ENCODE measurements at regions not wholly inside any gene's neighbourhood (a gene's known extent, or its start where the extent isn't known, plus 50 kb on each side); places are given as distances from the start of the nearest gene placed in this dataset.

- TF ChIP-seq GATA2 (IDR thresholded peaks at IDR 0.05; ENCODE audit: low read depth, low read length) (no peak), GATA3 (IDR thresholded peaks at IDR 0.05; ENCODE audit: low read depth, low read length) (no peak)
These were observed 166.4 kb upstream of the TLE3 start for GRCh38 chr15:70264014-70264582.

DNA sequence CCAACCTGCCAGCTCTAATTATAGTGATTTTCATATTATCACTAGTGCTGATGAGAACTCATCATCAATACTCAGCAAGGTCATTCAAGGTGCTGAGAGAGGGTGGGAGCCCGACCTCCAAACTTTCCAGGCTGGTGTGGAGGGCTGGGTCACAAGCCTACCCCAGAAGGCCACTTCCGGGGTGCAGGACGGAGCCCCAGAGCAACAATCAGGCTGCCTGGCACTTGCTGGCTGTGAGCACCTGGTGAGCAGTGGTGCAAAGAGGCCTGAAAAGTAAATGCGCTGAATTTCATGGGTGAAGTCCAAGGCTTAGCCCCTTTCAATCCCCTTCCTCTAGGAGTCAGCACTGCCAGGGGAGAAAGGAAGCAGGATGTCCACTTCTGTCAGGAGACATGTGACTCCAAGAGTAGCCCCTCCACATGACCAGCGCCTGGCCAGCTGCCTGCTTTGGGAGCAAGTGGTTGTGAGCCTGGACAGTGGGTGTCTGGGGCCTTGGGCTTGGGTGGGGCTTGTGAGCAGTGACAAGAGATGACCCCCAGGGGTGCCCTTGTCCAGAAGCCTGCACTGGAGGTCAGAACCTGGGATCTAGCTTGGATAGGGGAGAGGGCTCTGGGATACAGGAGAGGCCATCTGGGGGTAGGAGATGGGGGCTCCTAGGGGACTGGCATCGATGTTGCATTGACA is 165.0 kb upstream of the TLE3 start:
- TF ChIP-seq GATA2 (IDR thresholded peaks at IDR 0.05; ENCODE audit: low read depth, low read length) (no peak), GATA3 (IDR thresholded peaks at IDR 0.05; ENCODE audit: low read depth, low read length) (no peak)

DNA sequence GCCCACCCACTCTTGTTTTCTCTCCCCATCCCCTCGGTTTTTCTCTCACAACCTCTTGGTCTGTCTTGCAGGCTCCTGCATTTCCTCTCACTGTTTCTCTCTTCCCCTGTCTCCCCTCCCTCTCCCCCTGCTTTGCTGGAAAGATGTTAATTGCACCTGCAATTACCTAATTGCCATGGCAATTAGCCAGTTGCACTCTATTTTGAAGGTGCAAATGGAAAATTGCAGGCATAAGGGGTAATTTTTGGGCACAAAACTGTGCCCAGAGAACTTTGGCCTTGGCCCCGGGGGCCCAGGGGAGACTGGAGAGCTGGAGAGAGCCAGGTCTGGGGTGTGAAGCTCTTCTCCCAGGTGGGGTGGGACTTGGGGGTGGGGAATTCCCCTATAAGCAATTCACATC is 164.5 kb upstream of the TLE3 start:
- TF ChIP-seq GATA2 (IDR thresholded peaks at IDR 0.05; ENCODE audit: low read depth, low read length) (no peak), GATA3 (IDR thresholded peaks at IDR 0.05; ENCODE audit: low read depth, low read length) (no peak)

DNA sequence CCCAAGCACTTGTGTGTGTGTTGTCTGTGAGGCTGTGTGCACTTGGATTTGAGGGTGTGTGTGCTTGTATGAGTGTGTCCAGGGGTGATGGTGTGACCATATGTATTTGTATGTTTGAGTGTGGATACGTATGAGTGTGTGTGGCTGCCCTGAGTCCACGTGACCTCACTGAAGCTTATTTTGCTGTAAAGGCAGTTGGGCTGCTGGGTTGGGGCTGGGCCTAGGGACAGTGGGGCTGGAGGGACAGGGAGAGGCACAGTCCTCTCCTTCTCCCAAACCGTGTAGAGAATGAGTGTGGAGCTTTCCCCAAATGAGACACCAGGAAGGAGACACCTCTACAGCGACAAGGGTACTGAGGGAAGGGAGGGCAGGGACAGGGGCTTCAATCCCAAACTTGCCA is 163.4 kb upstream of the TLE3 start:
- TF ChIP-seq GATA3 (IDR thresholded peaks at IDR 0.05; ENCODE audit: low read depth, low read length), result no peak

DNA sequence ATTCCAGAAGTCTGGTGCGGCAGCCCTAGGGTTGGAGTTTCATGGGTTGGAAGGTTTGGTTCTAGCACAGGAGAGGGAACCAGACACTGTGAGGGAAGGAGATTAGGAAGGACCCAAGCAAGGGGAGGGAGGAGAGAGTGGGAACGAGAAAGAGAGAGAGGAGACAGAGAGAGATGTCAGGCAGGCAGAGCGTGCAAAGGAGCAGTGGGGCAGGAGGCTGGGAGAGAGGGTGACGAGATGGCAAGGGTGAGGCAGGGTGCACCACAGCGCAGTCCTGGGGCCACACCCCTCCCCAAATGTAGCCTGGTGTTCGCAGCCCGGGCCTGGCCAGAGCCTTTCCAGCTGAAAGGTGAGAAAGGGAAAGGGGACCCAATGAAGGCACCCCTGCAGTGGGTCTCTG is 162.9 kb upstream of the TLE3 start:
- TF ChIP-seq GATA2 (IDR thresholded peaks at IDR 0.05; ENCODE audit: low read depth, low read length) (no peak), GATA3 (IDR thresholded peaks at IDR 0.05; ENCODE audit: low read depth, low read length) (no peak)

DNA sequence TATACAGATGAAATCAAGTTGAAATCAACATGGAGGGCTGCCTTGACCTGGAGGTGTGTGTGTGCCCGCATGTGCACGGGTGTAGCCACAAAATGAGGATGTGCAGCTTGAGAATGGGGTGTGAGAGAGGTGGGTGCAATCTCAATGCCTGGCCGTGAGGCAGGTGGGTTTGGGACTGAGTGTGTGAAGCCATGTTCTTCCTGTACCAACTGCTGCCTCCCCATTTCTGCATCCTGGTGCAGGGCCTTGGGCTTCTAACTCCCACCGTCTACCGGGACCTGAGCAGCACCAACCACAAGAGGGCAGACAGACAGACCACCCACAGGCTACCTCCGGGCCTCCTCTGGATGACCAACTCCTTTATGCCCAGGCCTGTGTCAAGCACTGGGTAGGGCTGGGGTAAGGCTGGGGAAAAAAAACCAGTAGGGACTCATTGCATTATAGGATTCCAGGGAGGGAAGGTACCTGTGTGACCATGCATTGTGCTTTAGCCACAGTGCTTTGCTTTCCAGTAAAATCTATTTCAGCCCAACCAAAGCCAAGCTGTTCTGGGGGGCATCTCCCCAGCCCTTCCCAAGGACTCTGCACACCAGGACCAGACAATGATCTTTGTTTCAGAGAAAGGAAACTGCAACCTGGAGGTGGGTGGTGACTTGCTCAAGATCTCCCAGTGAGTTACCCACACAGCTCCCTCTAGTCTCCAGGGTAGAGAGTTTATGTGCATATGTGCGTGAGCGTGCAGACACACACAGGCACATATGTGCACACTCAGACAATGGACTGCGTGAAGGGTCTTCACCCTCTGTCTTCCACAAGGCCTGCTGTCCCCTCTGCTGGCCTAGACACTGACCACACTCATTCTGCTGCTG is 162.2 kb upstream of the TLE3 start:
- TF ChIP-seq GATA3 (IDR thresholded peaks at IDR 0.05; ENCODE audit: low read depth, low read length), result no peak
- no peak for TF ChIP-seq GATA2 (IDR thresholded peaks at IDR 0.05; ENCODE audit: low read depth, low read length)

- TF ChIP-seq GATA3 (IDR thresholded peaks at IDR 0.05; ENCODE audit: low read depth, low read length) (no peak), GATA2 (IDR thresholded peaks at IDR 0.05; ENCODE audit: low read depth, low read length) (no peak)
These were observed 161.3 kb upstream of the TLE3 start for GRCh38 chr15:70259028-70259424.

GRCh38 chr15:70258369-70259027 is 160.8 kb upstream of the TLE3 start:
- TF ChIP-seq GATA2 (IDR thresholded peaks at IDR 0.05; ENCODE audit: low read depth, low read length) (no peak), GATA3 (IDR thresholded peaks at IDR 0.05; ENCODE audit: low read depth, low read length) (no peak)

- TF ChIP-seq GATA3 (IDR thresholded peaks at IDR 0.05; ENCODE audit: low read depth, low read length) (no peak), GATA2 (IDR thresholded peaks at IDR 0.05; ENCODE audit: low read depth, low read length) (no peak)
These were observed 160.0 kb upstream of the TLE3 start for GRCh38 chr15:70257573-70258248.

GRCh38 chr15:70257047-70257446 is 159.3 kb upstream of the TLE3 start:
- TF ChIP-seq GATA2 (IDR thresholded peaks at IDR 0.05; ENCODE audit: low read depth, low read length) (no peak), GATA3 (IDR thresholded peaks at IDR 0.05; ENCODE audit: low read depth, low read length) (no peak)

DNA sequence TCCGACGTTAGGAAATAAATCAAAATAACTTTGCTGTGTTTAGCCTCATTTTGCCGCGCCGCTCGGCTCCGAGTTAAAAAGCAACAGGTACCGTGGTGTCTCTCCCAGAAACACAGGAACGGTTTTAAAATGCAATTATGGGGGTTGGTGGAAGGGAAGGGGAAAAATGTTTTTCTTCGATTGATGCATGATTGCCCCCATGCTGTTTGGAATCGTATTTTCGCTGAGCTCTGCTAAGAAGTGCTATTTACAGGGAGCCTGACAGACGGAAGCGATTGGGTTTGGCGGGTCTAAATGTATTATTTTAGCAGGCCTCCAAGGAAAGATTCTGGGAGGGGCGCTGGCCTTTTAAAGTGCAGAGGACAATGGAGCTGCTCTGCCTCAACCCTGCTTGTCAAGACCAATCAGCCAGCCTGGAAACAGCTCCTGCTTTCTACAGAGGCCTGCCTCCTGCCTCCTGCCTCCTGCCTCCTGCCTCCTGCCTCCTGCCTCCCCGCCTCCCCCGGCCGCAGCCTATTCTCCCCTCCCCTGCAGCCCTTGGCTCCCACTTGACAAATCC is 156.7 kb upstream of the TLE3 start:
- TF ChIP-seq GATA2 (IDR thresholded peaks at IDR 0.05; ENCODE audit: low read depth, low read length) (no peak), GATA3 (IDR thresholded peaks at IDR 0.05; ENCODE audit: low read depth, low read length) (no peak)

DNA sequence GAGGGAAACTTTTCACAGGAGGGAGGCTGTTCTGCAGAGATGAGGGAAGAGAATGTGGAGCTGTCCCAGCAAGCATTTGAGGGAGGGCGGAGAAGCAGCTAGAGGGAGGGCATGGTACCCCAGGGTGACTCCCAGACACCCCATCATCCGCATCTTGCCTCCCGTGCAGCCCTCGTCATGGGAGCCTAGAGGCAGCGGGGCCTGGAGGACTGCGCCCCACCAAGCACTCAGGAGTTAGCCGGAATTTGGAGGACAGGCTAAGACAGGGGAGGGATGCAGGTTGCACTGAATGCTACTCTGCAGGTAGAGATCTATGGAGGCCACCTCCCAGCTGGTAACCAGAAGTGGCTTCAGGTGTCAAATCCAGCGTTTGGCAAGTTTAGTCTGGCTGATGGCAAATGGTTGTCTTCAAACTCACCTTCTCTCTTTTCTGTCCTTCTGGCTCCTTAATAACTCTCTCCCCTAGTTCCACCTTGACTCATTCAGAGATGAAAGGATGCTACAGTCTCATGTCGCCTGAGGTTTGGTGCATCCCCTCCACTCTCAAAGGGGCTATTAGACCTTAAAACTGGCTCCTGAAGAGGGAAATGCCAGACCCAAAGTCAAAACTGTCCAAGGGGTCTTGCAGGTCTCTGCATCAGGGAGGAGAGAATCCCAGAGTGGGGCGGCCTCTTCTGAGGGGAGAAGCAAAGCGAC is 155.9 kb upstream of the TLE3 start:
- TF ChIP-seq GATA3 (IDR thresholded peaks at IDR 0.05; ENCODE audit: low read depth, low read length) (no peak), GATA2 (IDR thresholded peaks at IDR 0.05; ENCODE audit: low read depth, low read length) (no peak)

GRCh38 chr15:70252951-70253320 is 155.2 kb upstream of the TLE3 start:
- TF ChIP-seq GATA2 (IDR thresholded peaks at IDR 0.05; ENCODE audit: low read depth, low read length), result no peak
- no peak for TF ChIP-seq GATA3 (IDR thresholded peaks at IDR 0.05; ENCODE audit: low read depth, low read length)
